Mesendoderm (in vitro differentiated cells): ENCODE measurements at regions not wholly inside any gene's neighbourhood (a gene's known extent, or its start where the extent isn't known, plus 50 kb on each side); places are given as distances from the start of the nearest gene placed in this dataset.

Experiments
- DNase-seq: peaks from one replicate; pipeline ENCODE4 v3.0.0; 2013
- H2AK5ac ChIP-seq: 2 replicates; pipeline ENCODE4 v1.6.1; 2013; ENCODE audit warnings: low read length, inconsistent platforms
- H2BK120ac ChIP-seq: 2 replicates; pipeline ENCODE4 v1.6.1; 2013; ENCODE audit warnings: low read depth, mild to moderate bottlenecking, low read length, moderate library complexity, mixed read lengths
- H2BK15ac ChIP-seq: replicated peaks from 2 replicates; pipeline ENCODE4 v1.6.1; 2013; ENCODE audit warnings: low read depth, mild to moderate bottlenecking, moderate library complexity
- H2BK5ac ChIP-seq: 2 replicates; pipeline ENCODE4 v1.6.1; 2013; ENCODE audit warnings: low read length, inconsistent platforms
- H3K18ac ChIP-seq: 2 replicates; pipeline ENCODE4 v1.6.1; 2013; ENCODE audit warnings: mild to moderate bottlenecking, low read length, mixed read lengths
- H3K23ac ChIP-seq: one replicate; pipeline ENCODE4 v1.6.1; 2013; ENCODE audit warnings: low read length
- H3K27ac ChIP-seq: 2 replicates; pipeline ENCODE4 v1.5.1; 2013; ENCODE audit warnings: low read depth, mild to moderate bottlenecking, inconsistent platforms, low read length, moderate library complexity
- H3K27me3 ChIP-seq: 2 replicates; pipeline ENCODE4 v1.6.1; 2013; ENCODE audit warnings: low read length, control low read depth, mild to moderate bottlenecking, inconsistent platforms; ENCODE audit not compliant: insufficient read depth, poor library complexity
- H3K36me3 ChIP-seq: 2 replicates; pipeline ENCODE4 v1.6.1; 2013; ENCODE audit warnings: low read length, inconsistent platforms; ENCODE audit not compliant: control insufficient read depth, insufficient read depth
- H3K4ac ChIP-seq: one replicate; pipeline ENCODE4 v1.6.1; 2013; ENCODE audit warnings: low read depth, mild to moderate bottlenecking, low read length, moderate library complexity
- H3K4me1 ChIP-seq: 2 replicates; pipeline ENCODE4 v1.6.1; 2013; ENCODE audit warnings: low read depth, low read length, inconsistent platforms; ENCODE audit not compliant: control insufficient read depth
- H3K4me2 ChIP-seq: 2 replicates; pipeline ENCODE4 v1.6.1; 2013; ENCODE audit warnings: low read length
- H3K4me3 ChIP-seq: 2 replicates; pipeline ENCODE4 v1.5.1; 2013; ENCODE audit warnings: mild to moderate bottlenecking, low read length
- H3K56ac ChIP-seq: one replicate; pipeline ENCODE4 v1.6.1; 2013; ENCODE audit warnings: low read length
- H3K79me1 ChIP-seq: 2 replicates; pipeline ENCODE4 v1.6.1; 2013; ENCODE audit warnings: low read length, inconsistent platforms
- H3K79me2 ChIP-seq: 2 replicates; pipeline ENCODE4 v1.6.1; 2013; ENCODE audit warnings: mild to moderate bottlenecking, low read length; ENCODE audit not compliant: control insufficient read depth, insufficient read depth
- H3K9ac ChIP-seq: 2 replicates; pipeline ENCODE4 v1.6.1; 2013; ENCODE audit warnings: low read length, inconsistent platforms
- H4K5ac ChIP-seq: one replicate; pipeline ENCODE4 v1.6.1; 2013; ENCODE audit warnings: low read length
- H4K8ac ChIP-seq: one replicate; pipeline ENCODE4 v1.6.1; 2013; ENCODE audit warnings: low read depth, mild to moderate bottlenecking, control low read depth, low read length, moderate library complexity
- WGBS: extraction: QIAGEN DNeasy Blood & Tissue Kit; methylation state at CpG from one replicate; pipeline ENCODE4 v1.1.7; 2013; ENCODE audit warnings: low lambda C conversion rate, missing lambda C conversion rate; ENCODE audit not compliant: insufficient coverage; ENCODE audit errors: extremely low coverage; 5-methylcytosine and 5-hydroxymethylcytosine counted together

DNA sequence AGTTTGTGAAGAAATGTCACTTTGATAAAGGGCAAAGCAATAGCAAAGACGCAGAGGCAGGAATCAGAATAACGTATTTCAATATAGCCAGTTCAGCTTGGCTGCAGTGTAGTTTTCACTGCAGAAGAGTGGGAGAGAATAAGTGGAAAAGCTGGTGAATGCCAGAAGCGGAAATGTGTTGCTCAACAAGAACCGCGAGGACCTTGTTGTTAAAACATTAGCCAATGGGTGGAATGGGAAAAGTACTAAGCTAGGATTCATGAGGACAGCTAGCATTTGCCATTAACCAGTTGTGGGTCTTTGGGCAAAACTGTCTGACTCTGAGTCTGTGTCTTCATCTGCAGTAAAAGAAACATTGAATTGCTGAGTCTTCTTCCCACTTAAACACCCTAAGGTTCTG is 292.9 kb upstream of the GRIP1 start:
- WGBS = no CpG with 5 or more reads among the region's 5 CpGs
- H2BK5ac ChIP-seq = no peak overlapping the region
- no peak for DNase-seq
- no peak overlapping the region for H3K9ac ChIP-seq
- peak overlapping the region; percentile 36 for H3K4ac ChIP-seq
- no peak overlapping the region for H4K8ac ChIP-seq
- no peak overlapping the region for H3K4me3 ChIP-seq
- H3K36me3 ChIP-seq = no peaks in the 10 kb centered on the region
- no peak overlapping the region for H3K23ac ChIP-seq
- no peak overlapping the region for H3K18ac ChIP-seq
- no peaks in the 10 kb centered on the region for H3K79me1 ChIP-seq
- H2BK120ac ChIP-seq = no peak overlapping the region
- H3K27me3 ChIP-seq = no peaks in the 10 kb centered on the region
- H2AK5ac ChIP-seq = no peak overlapping the region
- no peak overlapping the region for H3K27ac ChIP-seq
- H3K79me2 ChIP-seq = no peaks in the 10 kb centered on the region
- H3K56ac ChIP-seq = no peak overlapping the region
- no peak overlapping the region for H2BK15ac ChIP-seq
- no peak overlapping the region for H3K4me2 ChIP-seq
- H3K4me1 ChIP-seq = no peaks in the 10 kb centered on the region
- no peak overlapping the region for H4K5ac ChIP-seq

GRCh38 chr12:66976526-66976925 is 292.6 kb upstream of the CAND1 start:
- Histone ChIP-seq H3K4ac (no peak overlapping the region), H3K36me3 (no peaks in the 10 kb centered on the region), H2BK120ac (no peak overlapping the region), H3K4me1 (no peaks in the 10 kb centered on the region), H3K9ac (no peak overlapping the region), H3K27me3 (no peaks in the 10 kb centered on the region), H4K8ac (no peak overlapping the region), H3K18ac (no peak overlapping the region), H4K5ac (no peak overlapping the region), H3K79me2 (no peaks in the 10 kb centered on the region), H3K79me1 (no peaks in the 10 kb centered on the region), H3K4me2 (no peak overlapping the region), H2AK5ac (no peak overlapping the region), H2BK5ac (no peak overlapping the region), H3K56ac (no peak overlapping the region), H3K23ac (no peak overlapping the region), H3K4me3 (no peak overlapping the region), H3K27ac (no peak overlapping the region), H2BK15ac (no peak overlapping the region)
- DNase-seq = no peak

- Histone ChIP-seq H3K9ac (no peak overlapping the region), H4K8ac (no peak overlapping the region), H3K79me2 (no peaks in the 10 kb centered on the region), H3K4me2 (no peak overlapping the region), H3K4me1 (no peaks in the 10 kb centered on the region), H2BK5ac (no peak overlapping the region), H3K36me3 (no peaks in the 10 kb centered on the region), H3K18ac (no peak overlapping the region), H3K79me1 (no peaks in the 10 kb centered on the region), H2BK120ac (no peak overlapping the region), H3K4me3 (no peak overlapping the region), H3K56ac (no peak overlapping the region), H2AK5ac (no peak overlapping the region), H3K27me3 (no peaks in the 10 kb centered on the region), H4K5ac (no peak overlapping the region), H3K23ac (no peak overlapping the region), H3K27ac (no peak overlapping the region), H3K4ac (no peak overlapping the region), H2BK15ac (no peak overlapping the region)
- peak; percentile 13 for DNase-seq
- no CpG with 5 or more reads among the region's 1 CpG for WGBS
These were observed 290.4 kb upstream of the CAND1 start for GRCh38 chr12:66978802-66979201.

- Histone ChIP-seq H2BK5ac (no peak overlapping the region), H3K4me2 (no peak overlapping the region), H3K23ac (no peak overlapping the region), H2AK5ac (no peak overlapping the region), H3K79me1 (no peaks in the 10 kb centered on the region), H2BK120ac (no peak overlapping the region), H2BK15ac (no peak overlapping the region), H3K4ac (no peak overlapping the region), H4K8ac (no peak overlapping the region), H3K4me3 (no peak overlapping the region), H3K36me3 (no peaks in the 10 kb centered on the region), H3K18ac (no peak overlapping the region), H3K4me1 (no peaks in the 10 kb centered on the region), H3K79me2 (no peaks in the 10 kb centered on the region), H4K5ac (no peak overlapping the region), H3K27me3 (no peaks in the 10 kb centered on the region), H3K27ac (no peak overlapping the region), H3K9ac (no peak overlapping the region), H3K56ac (no peak overlapping the region)
- WGBS = no CpG with 5 or more reads among the region's 4 CpGs
- no peak for DNase-seq
These were observed 289.9 kb upstream of the CAND1 start for GRCh38 chr12:66979251-66979650.

DNA sequence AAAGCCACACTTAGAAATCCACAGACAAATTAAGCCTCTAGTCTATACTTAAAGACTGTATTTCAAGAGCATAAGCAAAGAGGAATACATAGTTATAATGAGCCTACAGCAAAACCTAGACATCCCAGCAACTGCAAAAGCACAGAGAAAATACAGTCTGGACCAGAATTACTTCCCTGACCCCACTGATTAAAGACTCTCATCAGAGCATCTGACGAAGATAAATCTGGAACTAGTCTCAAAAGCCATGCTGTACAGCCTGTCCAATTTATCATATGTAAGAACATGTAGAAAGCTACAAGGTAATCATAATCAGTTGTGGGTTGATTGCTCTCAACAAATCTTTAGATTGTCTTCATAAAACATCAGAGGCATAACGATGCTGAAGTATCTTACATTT is 285.1 kb upstream of the CAND1 start:
- Histone ChIP-seq H3K4ac (no peak overlapping the region), H2BK5ac (no peak overlapping the region), H4K8ac (no peak overlapping the region), H3K23ac (no peak overlapping the region), H2BK15ac (no peak overlapping the region), H3K36me3 (no peaks in the 10 kb centered on the region), H3K27me3 (no peaks in the 10 kb centered on the region), H3K9ac (no peak overlapping the region), H3K4me3 (no peak overlapping the region), H3K4me1 (no peaks in the 10 kb centered on the region), H2AK5ac (no peak overlapping the region), H3K79me2 (no peaks in the 10 kb centered on the region), H3K27ac (no peak overlapping the region), H3K79me1 (peaks cover under 1% of the 10 kb centered on the region), H4K5ac (no peak overlapping the region), H2BK120ac (no peak overlapping the region), H3K56ac (no peak overlapping the region), H3K4me2 (no peak overlapping the region), H3K18ac (no peak overlapping the region)
- WGBS = no CpG with 5 or more reads among the region's 2 CpGs
- DNase-seq = no peak

- Histone ChIP-seq H3K9ac (no peak overlapping the region), H3K4me3 (no peak overlapping the region), H2BK120ac (no peak overlapping the region), H3K18ac (no peak overlapping the region), H3K23ac (no peak overlapping the region), H3K4me1 (no peaks in the 10 kb centered on the region), H2AK5ac (no peak overlapping the region), H3K4me2 (no peak overlapping the region), H3K36me3 (no peaks in the 10 kb centered on the region), H2BK15ac (no peak overlapping the region), H3K27me3 (no peaks in the 10 kb centered on the region), H3K56ac (no peak overlapping the region), H3K79me1 (peaks cover 1% of the 10 kb centered on the region), H3K4ac (no peak overlapping the region), H4K8ac (no peak overlapping the region), H4K5ac (no peak overlapping the region), H3K27ac (no peak overlapping the region), H2BK5ac (no peak overlapping the region), H3K79me2 (no peaks in the 10 kb centered on the region)
- WGBS = no CpG with 5 or more reads among the region's 3 CpGs
- no peak for DNase-seq
These were observed 284.2 kb upstream of the CAND1 start for GRCh38 chr12:66984962-66985361.
